Kidney glomerular epithelial cell (primary cell): ENCODE measurements at regions not wholly inside any gene's neighbourhood (a gene's known extent, or its start where the extent isn't known, plus 50 kb on each side); places are given as distances from the start of the nearest gene placed in this dataset.

Experiments used
- DNase-seq: peaks from one replicate; lab custom pipeline; 2025; lab: John Stamatoyannopoulos, UW

DNA sequence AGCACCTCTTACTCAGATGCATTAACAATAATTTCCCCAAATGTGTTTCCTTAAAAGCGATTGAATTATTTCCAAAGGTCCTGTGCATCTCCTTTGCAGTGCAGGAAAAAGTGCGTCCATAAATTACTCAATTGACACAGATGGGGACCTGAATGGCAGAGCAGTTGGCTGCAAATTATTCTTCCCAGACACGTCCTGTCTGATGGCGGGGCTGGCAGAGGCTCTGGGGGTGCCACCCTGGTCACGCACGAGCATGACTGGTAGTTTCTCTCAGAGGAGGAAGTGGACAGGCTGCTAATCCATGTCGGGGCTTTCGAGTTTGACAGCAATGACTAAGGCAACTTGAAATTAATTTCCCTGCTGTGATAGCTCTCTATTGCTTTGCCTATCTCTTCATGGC, 264.8 kb upstream of the BRINP1 start:
- DNase-seq, result no peak

- DNase-seq, result no peak
Observed at GRCh38 chr9:119611565-119611964, 242.3 kb upstream of the BRINP1 start.

DNA sequence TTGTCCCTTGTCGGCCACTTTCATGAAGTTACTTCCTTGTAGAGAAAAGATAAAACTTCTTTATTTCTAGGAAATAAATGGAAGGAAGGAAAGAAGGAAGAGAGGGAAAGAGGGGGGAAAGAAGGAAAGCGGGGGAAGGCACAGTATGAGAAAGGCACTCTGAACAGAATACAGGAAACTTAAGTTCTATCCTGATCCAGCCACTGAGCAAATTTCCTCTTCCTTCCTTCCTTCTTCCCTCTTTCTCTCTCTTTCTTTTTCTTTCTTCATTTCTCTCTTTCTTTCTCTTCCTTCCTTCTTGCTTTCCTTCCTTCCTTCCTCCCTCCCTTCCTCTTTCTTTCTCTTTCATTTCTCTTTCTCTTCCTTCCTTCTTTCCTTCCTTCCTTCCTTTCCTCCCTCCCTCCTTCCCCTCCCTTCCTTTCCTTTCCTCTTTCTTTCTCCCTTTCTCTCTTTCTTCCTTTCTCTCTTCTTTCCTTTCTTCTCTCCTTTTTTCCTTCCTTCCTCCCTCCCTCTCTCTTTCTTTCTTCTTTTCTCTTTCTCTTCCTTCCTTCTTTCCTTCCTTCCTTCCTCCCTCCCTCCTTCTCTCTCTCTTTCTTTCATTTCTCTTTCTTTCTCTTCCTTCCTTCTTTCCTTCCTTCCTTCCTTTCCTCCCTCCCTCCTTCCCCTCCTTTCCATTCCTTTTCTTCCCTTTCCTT, 240.2 kb upstream of the BRINP1 start:
- DNase-seq, result no peak

GRCh38 chr9:119601632-119602031, 232.4 kb upstream of the BRINP1 start:
- DNase-seq, result no peak

DNA sequence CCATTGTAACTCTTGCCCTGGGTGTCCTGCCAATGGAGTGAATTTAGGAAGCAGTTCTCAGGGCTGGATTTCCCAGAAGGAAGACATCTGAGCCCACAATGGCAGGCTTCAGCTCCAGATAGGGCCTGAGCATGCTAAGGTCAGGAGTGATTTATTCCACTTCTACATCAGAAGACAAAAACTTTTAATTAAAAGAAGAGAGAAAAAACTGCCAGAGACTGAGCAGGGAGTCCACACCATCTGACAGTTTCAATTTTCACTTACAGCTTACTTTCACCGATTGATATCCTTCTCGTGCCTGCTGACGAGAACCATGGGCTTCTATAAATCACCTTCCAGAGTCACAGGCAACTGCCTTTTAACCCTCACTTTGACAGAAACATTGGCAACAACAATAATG, 228.3 kb upstream of the BRINP1 start:
- no peak for DNase-seq

DNA sequence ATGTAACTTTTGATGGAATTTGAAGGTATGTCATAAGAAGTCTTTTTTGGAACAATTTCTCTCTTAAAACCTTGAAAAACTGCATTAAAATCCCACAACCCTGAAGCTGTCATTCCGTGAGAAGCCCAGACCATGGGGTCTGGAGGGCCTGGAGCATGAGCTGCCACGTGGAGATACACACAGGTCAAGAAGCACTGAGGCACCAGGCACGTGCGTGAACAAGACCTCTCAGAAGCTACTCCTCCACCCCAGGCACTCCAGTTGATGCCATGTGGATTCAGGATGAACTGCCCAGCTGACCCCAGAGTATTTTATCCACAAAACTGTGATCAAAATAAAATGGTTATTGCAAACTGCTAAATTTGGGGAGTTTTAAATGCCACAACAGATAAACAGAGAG, 227.5 kb upstream of the BRINP1 start:
- DNase-seq, result no peak

DNA sequence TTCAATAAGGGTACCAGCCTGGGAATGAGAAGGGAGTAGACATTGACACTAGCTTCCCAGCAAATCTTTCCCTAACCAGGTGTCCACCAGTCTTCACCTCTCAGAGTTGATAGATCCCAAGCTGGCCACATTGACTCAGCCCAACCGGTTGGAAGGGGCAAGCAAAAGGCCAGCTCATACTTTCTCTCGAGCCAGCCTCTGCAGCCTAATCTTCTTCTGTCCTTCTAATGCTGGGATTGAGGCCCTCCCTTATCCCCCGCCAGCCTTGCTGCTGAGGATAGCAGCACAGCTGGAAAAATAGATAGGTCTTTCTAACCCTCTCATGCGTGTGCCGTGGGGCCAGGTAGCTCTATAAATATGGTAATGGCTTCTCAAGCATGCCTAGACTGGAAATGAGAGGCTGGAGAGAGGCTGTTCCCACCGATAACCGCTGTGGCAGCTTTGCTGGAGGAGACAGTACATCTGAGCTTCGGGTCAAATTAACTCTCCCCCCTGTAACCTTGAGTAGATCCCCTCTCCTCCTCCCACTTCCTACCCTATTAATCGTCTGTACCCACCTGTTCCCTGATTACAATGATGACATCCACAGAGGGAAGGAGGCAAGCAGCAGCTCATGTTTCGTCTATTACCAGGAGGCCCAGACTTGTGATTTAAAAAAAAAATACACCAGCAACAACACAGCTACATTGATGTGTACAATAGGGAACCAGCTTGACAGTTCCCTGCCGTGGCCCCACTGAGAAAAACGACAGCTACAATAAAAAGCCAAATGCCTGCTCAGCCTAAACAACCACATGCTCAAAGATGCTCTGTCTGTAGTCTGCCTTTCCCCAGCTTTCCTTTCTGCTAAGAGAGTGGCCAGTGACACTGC, 219.9 kb upstream of the BRINP1 start:
- no peak for DNase-seq

- DNase-seq, result no peak
Observed at GRCh38 chr9:119577881-119578280, 208.6 kb upstream of the BRINP1 start.

DNA sequence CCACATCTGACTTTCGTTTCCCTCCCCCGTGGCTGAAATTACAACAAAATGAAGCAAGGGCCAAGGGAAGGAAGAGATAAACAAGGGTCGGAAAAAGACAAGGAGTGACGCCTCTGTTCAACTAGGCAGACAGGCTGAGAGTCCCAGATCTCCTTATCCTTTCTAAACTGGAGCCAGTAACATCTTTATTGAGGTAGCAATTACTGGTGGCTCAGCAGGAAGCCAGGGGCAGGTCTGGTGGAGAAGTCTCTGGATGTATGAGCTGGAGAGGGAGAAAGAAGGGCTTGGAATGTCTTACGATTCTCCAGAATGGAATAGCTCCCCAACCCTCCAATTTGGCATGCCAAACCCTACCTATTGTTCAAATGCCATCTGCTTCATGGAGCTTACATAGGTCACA, 190.8 kb upstream of the BRINP1 start:
- DNase-seq, result no peak

DNA sequence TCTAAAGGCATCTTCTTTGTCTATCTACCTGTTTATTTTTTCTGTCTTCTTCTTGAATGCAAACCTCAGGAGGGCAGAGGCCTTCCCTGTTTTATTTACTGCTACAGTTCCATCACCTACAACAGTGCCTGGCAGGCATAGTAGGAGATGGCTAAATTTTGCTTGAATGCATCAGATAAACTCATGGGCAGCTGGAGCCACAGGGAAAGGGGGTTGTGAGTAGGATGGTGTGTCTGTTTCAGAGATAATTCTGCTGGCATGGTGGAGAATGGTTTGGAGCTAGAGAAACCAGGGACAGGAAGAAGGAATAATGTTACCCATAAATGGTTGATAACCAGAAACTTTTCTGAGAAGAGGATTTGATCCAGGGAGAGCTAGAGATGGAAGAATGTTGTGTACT, 189.8 kb upstream of the BRINP1 start:
- DNase-seq, result no peak

- DNase-seq, result peak; percentile 24
Observed at GRCh38 chr9:119556129-119556875, 187.1 kb upstream of the BRINP1 start.

DNA sequence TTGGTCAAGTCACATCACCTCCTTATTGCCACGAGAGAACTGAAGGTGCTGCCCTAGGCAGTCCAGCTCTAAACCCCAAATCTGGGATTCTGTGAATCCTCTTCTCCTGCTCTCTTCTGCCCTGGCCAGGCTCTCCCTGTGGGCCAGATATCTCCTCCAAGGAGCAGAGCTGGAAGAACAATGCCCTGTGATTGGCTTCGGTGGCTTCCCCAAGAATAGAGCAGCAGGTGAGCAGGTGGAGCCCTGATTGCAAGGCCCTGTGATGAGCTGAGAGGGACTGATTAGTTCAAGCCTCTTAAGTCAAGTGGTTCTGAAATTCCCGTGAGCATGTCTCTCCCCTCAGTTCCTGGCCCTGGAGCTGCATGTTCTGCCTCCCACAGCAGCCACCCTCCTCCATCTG, 175.3 kb upstream of the BRINP1 start:
- DNase-seq, result no peak

- no peak for DNase-seq
Observed at GRCh38 chr9:119537138-119537537, 167.9 kb upstream of the BRINP1 start.

DNA sequence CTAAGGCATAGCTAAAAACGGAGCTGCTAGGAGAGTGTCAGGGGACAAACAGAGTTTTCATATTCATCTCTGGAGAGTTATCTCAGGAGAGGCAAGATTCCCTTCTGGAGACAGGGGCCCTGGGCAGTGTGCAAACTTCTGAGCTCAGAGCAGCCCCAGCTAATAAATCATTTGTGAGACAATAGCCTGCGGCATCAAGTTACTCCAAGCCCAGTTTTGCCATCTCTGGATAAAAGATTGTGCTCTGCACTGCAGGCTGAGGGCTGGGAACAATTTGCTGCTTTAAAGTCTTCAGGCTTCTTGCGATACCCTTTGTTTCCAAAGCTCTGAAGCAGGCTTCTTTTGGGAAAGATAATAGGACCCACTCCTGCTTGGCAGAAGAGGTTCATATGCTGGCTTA, 164.3 kb upstream of the BRINP1 start:
- no peak for DNase-seq

DNA sequence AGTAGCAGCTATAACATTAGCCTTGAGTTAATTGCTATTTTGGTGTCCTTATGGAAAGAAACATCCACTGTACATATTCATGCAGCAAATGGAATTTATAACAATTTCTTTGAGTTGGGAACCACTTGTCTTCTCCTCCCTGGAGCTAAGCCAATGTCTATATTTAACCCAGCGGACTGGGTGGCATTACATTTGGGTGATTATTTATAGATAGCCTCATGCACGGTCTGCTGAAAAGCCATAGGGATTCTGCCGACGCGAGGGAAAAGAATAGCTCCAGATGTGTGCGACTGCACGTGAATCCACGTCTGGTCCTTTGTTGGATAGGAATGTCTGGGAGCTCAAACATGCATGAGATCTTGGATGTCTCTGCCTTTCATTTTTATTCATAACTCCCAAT, 157.5 kb upstream of the BRINP1 start:
- DNase-seq, result no peak

DNA sequence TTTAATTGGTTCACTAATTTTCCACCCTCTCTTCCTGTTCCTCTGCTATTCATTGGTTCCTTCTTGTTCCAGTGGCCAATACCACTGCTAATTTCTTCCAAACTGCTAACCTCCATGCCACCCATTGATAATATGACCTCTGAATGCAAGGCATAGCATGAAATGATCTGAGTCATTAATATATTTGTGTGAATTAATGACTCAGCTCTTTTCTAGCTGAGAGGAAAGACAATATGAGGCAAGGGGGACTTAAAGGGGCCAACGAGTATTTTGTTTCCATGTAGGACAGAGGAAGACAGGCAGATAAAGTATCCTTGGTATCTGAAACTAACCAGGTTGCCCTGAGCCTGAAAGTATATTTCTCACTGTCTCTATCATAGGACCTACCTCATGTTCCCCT, 154.3 kb upstream of the BRINP1 start:
- DNase-seq, result no peak

GRCh38 chr9:119522381-119522780, 153.1 kb upstream of the BRINP1 start:
- no peak for DNase-seq

- no peak for DNase-seq
Observed at GRCh38 chr9:119509291-119509905, 140.2 kb upstream of the BRINP1 start.

DNA sequence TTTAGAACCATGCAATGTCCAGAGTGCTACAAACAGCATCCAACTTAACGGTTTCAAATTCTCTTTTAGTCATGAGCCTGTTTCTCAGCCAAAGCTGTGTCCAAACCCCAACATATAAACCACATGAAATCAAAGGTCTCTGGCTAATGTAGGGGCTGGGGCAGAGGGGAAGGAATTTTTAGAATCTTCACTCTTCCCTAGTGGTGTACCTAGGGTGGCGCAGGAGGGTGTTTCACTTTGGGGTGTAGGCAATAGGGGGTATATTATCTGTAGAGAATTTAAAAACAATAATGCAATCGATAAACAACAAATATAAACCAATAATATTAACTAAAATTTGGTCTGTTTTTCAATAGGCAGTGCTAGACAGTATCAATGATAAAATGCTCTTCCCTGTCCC, 132.1 kb upstream of the BRINP1 start:
- no peak for DNase-seq

- DNase-seq, result no peak
Observed at GRCh38 chr9:119500072-119500771, 131.0 kb upstream of the BRINP1 start.

DNA sequence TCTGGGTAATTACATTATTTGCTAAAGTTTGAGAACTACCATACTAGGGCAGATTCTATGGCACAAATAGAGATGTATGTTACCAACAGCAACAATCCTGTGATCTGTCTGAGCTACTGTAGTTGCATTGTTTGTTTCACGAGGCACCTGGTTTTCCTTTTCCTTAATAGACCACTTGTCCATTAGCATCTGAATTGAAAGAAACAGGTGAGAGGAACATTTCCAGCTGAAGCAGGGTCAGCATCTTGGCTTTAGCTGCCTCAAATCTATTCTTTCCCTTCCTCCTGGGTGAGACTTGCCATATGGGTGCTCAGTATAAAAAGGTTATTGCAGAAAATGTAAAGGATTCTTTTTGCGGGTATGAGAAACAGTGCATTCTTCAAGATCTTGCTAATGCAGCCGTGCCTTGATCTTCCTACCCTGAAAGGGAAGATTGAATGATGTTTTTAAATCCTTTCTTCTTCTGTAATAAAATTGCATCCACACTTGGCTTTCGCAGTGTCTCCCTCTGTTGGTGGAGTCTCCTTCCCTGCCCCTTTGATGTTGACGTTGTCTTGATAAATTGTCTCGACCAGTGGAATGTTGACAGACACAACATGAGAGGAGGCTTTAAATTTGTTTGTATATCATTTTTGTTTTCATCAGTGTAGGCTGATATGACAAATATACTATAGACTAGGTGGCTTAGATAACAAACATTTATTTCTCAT, 118.0 kb upstream of the BRINP1 start:
- no peak for DNase-seq
